ENCODE measurements at regions not wholly inside any gene's neighbourhood (a gene's known extent, or its start where the extent isn't known, plus 50 kb on each side); places are given as distances from the start of the nearest gene placed in this dataset.

GRCh38 chr20:56735084-56735642 lies 106.1 kb downstream of the TFAP2C start:
- no peak for TF ChIP-seq CTCF (IDR thresholded peaks at IDR 0.05)
- no peak for TF ChIP-seq POLR2AphosphoS5 (IDR thresholded peaks at IDR 0.05; ENCODE audit: insufficient read depth in 1 of 2, low read depth in 1 of 2)

Data from vagina (tissue), 2 donors.